ENCODE measurements at regions not wholly inside any gene's neighbourhood (a gene's known extent, or its start where the extent isn't known, plus 50 kb on each side); places are given as distances from the start of the nearest gene placed in this dataset.
"Not testable (repeated sequence)": the region's sequence is repeated elsewhere in the genome, so short reads cannot be mapped to it uniquely, and the experiment has no call there.

DNA sequence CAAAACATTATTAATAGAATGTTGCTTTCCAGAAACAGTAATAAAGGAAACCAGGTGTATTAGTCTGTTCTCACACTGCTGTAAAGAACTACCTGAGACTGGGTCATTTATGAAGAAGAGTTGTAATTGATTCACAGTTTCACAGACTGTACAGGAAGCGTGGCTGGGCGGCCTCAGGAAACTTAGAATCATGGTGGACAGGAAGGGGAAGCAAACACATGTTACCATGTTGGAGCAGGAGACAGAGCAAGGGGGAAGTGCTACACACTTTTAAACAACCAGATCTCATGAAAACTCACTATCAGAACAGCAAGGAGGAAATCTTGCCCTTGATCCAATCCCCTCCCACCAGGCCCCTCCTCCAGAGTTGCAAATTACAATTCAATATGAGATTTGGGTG, 815.8 kb downstream of the TRIML1 start:
- no peak for DNase-seq (ENCODE audit: low spot score)

DNA sequence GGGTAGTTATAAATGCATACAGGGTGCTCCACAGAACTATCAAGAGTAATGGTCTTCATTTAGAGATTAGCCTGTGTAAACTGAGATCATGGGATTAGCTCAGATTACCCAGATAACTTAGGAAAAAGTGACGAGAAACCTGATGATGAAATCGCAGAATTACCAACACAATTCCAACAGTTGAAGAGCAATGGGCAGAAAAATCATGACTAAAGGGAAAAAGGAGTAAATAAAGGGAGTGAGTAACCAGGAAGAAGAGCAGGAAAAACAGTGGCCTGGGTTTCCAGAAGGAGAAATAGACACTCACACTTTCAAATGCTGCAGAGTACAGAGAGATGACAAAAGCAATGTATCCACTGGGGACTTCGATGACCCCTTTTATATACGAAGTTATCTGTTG, 817.3 kb downstream of the TRIML1 start:
- no peak for DNase-seq (ENCODE audit: low spot score)

DNA sequence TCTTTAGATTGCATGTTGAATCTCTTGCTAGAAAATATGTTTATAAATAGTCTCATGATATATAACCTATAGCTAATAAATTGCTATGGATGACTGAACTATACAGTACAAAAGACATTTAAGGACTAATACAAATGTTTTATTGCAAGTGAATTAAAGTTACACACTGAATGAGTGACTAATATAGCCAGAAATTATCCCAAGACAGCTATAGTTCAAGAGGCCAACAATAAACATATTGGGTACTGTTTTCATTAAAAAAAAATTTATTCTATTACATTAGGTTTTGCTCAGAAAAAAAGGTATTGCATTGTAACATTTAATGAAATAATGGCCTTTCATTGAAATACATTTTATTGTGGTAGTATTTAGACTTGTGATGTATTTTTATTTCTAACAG, 819.1 kb downstream of the TRIML1 start:
- no peak for DNase-seq (ENCODE audit: low spot score)

- DNase-seq (ENCODE audit: low spot score) = no peak
Observed at GRCh38 chr4:188959424-188959823, 820.2 kb downstream of the TRIML1 start.

DNA sequence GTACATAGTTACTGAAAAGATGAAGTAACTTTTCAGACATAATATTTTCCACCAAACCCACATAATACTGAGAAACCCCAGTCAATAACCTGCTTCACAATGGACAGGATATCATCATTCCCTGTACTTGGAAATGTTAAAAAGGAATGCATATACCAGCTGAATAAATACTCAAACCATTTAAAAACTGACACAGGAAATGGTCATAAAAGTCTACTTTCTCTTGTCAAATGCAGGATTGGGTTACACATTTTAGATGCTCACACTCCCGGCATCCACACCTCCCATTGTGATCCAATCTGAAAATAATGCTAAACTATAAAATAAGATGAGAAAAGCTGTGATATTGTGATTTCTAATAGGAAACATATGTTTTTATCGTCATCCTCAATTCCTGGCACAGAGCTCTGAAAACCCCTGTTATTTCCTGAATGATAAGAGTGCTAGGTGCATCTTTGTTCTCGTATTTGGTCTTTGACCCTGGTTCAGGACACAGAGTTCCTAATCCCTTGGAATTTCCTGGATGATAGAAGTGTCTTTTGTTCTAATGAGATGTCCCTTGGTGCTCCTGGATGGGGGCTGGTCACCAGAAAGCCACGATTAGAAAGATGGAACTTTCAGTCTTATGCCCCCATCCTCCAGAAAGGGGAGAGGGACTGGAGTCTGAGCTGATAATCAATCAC, 821.3 kb downstream of the TRIML1 start:
- no peak for DNase-seq (ENCODE audit: low spot score)

GRCh38 chr4:188971125-188971524, 831.9 kb downstream of the TRIML1 start:
- DNase-seq (ENCODE audit: low spot score) = no peak

- DNase-seq (ENCODE audit: low spot score) = no peak
Observed at GRCh38 chr4:188975271-188975670, 836.0 kb downstream of the TRIML1 start.

- peak; percentile 53 for DNase-seq (ENCODE audit: low spot score)
Observed at GRCh38 chr4:188976644-188977115, 837.4 kb downstream of the TRIML1 start.

- DNase-seq (ENCODE audit: low spot score) = not testable (repeated sequence)
Observed at GRCh38 chr4:188977232-188977631, 838.0 kb downstream of the TRIML1 start.

- no peak for DNase-seq (ENCODE audit: low spot score)
Observed at GRCh38 chr4:188984518-188984917, 845.3 kb downstream of the TRIML1 start.

DNA sequence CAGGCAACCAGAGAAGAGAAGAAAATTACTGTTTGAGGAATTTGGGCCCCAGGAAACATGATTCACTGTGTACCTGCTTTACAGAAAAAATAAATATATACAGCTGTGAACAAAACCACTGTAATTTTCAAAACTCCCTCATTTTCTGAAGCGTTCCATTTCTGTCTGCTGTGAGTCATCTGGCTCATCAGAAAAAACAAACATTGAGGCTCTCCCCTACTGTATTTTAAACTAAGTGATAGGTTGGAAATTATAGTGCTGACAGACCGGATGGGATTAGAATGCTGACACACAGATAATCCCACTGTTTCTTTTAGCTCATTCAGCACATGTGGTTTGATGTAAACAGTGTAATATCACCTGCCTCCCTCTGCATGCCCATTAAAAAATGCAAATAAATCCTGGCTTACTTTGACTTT, 847.0 kb downstream of the TRIML1 start:
- no peak for DNase-seq (ENCODE audit: low spot score)

DNA sequence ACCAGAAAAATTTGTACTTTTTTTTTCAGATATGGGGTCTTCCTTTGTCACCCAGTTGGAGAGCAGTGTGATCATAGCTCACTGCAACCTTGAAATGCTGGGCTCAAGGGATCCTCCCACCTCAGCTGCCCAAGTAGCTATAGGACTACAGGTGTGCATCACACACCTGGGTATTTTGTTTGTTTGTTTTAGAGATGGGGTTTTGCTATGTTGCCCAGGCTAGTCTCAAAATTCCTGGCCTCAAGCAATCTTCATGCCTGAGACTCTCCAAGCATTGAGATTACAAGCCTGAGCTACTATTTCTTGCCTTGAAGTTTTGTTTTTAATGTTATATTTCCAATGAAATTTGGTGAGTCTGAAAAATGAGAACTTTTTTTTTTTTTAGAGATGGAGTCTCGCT, 847.8 kb downstream of the TRIML1 start:
- DNase-seq (ENCODE audit: low spot score) = no peak

DNA sequence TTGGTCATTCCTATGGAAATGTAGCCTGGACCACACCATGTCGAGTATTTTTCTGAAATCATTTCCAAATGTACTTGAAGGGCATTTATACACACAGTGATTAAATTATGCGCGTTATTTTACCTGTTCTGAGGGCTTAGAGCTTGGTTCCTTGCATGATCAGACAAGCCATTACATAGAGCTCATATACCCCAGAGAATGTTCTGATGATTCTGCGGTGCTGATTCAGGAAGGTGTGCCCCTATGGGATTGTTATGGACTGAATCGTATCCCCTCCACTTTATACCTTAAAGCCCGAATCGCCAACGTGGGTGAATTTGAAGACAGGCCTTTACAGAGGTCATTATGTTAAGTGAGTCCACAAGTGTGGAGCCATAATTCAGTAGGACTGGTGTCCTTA, 848.9 kb downstream of the TRIML1 start:
- no peak for DNase-seq (ENCODE audit: low spot score)

DNA sequence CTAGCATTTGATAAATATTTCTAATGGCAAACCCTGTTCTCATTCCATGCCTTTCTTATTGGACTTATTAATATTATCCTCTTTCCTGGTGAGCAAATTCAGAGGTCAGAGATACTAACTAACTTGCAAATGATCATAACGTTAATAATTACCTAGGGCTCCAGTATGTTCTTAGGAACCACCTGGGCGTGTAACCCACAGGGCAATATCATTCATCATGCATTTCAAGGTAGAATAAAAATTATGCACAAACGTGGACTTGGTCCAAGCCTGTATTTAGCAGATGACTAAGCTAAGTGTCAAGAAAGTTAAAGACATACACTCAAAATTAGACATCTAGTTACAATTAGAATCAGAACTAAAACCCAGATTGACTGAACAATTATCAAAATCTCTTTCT, 850.1 kb downstream of the TRIML1 start:
- DNase-seq (ENCODE audit: low spot score) = no peak

- DNase-seq (ENCODE audit: low spot score) = no peak
Observed at GRCh38 chr4:188992706-188993105, 853.5 kb downstream of the TRIML1 start.

GRCh38 chr4:188993871-188994270, 854.6 kb downstream of the TRIML1 start:
- DNase-seq (ENCODE audit: low spot score) = no peak

GRCh38 chr4:189001283-189001970, 862.2 kb downstream of the TRIML1 start:
- DNase-seq (ENCODE audit: low spot score) = no peak

- no peak for DNase-seq (ENCODE audit: low spot score)
Observed at GRCh38 chr4:189001971-189002450, 862.8 kb downstream of the TRIML1 start.

- no peak for DNase-seq (ENCODE audit: low spot score)
Observed at GRCh38 chr4:189002475-189002874, 863.2 kb downstream of the TRIML1 start.

GRCh38 chr4:189010452-189011217, 871.4 kb downstream of the TRIML1 start:
- DNase-seq (ENCODE audit: low spot score) = not testable (repeated sequence)

DNA sequence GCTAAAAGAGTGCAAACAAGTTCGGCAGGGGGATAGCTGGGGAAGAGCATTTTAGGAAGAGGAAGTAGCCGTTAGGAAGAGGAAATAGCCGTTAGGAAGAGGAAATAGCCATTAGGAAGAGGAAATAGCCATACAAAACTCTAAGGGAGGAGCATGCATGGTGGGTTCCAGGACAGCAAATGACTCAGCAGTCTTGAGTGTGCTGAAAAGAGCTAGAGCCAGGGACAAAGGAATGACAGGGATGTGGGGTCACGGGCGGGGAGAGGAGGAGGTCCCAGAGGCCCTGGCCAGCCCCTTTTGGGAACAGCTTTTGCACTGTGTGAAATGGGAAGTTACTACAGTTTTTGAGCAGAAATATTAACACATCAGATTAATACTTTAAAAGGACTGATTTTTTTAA, 882.6 kb downstream of the TRIML1 start:
- no peak for DNase-seq (ENCODE audit: low spot score)

DNA sequence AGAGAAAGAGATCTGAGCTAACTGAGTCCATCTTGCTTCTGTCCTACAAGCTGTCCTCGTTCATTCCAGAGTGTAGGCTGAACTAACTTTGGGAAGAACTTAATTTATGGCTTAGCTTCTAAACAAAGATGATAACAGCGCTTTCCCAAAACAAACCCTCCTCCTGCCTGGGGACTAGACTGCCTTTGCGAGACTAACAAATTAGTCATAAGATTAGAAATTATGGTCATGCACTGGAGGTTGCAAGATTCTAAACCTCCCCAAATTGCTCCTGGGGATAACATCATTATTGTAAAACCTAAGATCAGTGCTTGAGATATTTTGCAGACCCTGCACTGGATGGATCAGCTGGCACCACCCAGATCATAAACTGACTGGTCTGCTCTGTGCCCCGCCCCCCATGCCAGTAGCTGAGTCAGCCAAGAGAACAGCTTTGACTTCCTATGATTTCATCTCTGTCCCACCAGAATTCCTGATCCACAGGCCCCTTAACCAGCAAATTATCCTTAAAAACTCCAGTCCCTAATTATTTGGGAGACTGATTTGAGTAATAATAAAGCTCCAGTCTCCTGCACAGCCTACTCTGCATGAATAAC, 883.3 kb downstream of the TRIML1 start:
- no peak for DNase-seq (ENCODE audit: low spot score)
